Urinary bladder (tissue), 3 donors: ENCODE measurements at regions not wholly inside any gene's neighbourhood (a gene's known extent, or its start where the extent isn't known, plus 50 kb on each side); places are given as distances from the start of the nearest gene placed in this dataset.

Source experiments
- DNase-seq: peaks from one replicate; pipeline ENCODE4 v3.0.0-alpha.2; 2015; ENCODE audit errors: extremely low spot score
- H3K27ac ChIP-seq: one replicate; pipeline ENCODE4 v1.5.1; 2013; ENCODE audit warnings: low read depth, mild to moderate bottlenecking, moderate library complexity
- H3K36me3 ChIP-seq: one replicate; pipeline ENCODE4 v1.6.1; 2013; ENCODE audit warnings: mild to moderate bottlenecking, moderate library complexity; ENCODE audit not compliant: insufficient read depth
- H3K4me1 ChIP-seq: one replicate; pipeline ENCODE4 v1.6.1; 2013; ENCODE audit warnings: mild to moderate bottlenecking, moderate library complexity; ENCODE audit not compliant: insufficient read depth
- H3K4me3 ChIP-seq: one replicate; pipeline ENCODE4 v1.5.1; 2013; ENCODE audit warnings: low read depth, low read length
- WGBS: extraction: QIAGEN DNeasy Blood & Tissue Kit; methylation state at CpG from one replicate; pipeline ENCODE4 v1.1.7; 2013; 5-methylcytosine and 5-hydroxymethylcytosine counted together
- donor health status: healthy with polysubstance abuse.
- donor health status: healthy.

GRCh38 chr12:60093428-60093827 is 497.6 kb downstream of the SLC16A7 start:
- Histone ChIP-seq H3K4me3 (no peak overlapping the region), H3K36me3 (no peaks in the 10 kb centered on the region), H3K27ac (no peak overlapping the region), H3K4me1 (no peaks in the 10 kb centered on the region)
- no peak for DNase-seq

- 57% methylated on average over 1 of the region's 1 CpG for WGBS
- H3K4me1 ChIP-seq: no peaks in the 10 kb centered on the region
- no peak for DNase-seq
- no peak overlapping the region for H3K27ac ChIP-seq
- H3K4me3 ChIP-seq: no peak overlapping the region
- H3K36me3 ChIP-seq: no peaks in the 10 kb centered on the region
Measured at GRCh38 chr12:60094436-60094835, 498.6 kb downstream of the SLC16A7 start.

GRCh38 chr12:60096727-60097126 is 500.9 kb downstream of the SLC16A7 start:
- DNase-seq: no peak
- Histone ChIP-seq H3K4me1 (no peaks in the 10 kb centered on the region), H3K27ac (no peak overlapping the region), H3K36me3 (no peaks in the 10 kb centered on the region), H3K4me3 (no peak overlapping the region)
- WGBS: 90% methylated on average over 4 of the region's 4 CpGs

- H3K4me1 ChIP-seq: no peaks in the 10 kb centered on the region
- H3K36me3 ChIP-seq: no peaks in the 10 kb centered on the region
- 88% methylated on average over 1 of the region's 1 CpG for WGBS
- no peak for DNase-seq
- no peak overlapping the region for H3K27ac ChIP-seq
- no peak overlapping the region for H3K4me3 ChIP-seq
Measured at GRCh38 chr12:60100160-60100559, 504.3 kb downstream of the SLC16A7 start.

GRCh38 chr12:60100852-60101251 is 505.0 kb downstream of the SLC16A7 start:
- Histone ChIP-seq H3K4me1 (no peaks in the 10 kb centered on the region), H3K4me3 (no peak overlapping the region), H3K36me3 (no peaks in the 10 kb centered on the region), H3K27ac (no peak overlapping the region)
- no peak for DNase-seq
- WGBS: 88% methylated on average over 1 of the region's 1 CpG

- no peaks in the 10 kb centered on the region for H3K4me1 ChIP-seq
- H3K27ac ChIP-seq: no peak overlapping the region
Measured at GRCh38 chr12:60101715-60102114, 505.9 kb downstream of the SLC16A7 start.

GRCh38 chr12:60106214-60106613 is 510.4 kb downstream of the SLC16A7 start:
- H3K4me1 ChIP-seq: no peaks in the 10 kb centered on the region
- no peaks in the 10 kb centered on the region for H3K36me3 ChIP-seq
- no peak for DNase-seq
- no peak overlapping the region for H3K4me3 ChIP-seq
- no peak overlapping the region for H3K27ac ChIP-seq
- 25% methylated on average over 1 of the region's 1 CpG for WGBS

More at GRCh38 chr12:60101715-60102114, 505.9 kb downstream of the SLC16A7 start:
- Histone ChIP-seq H3K36me3 (no peaks in the 10 kb centered on the region), H3K4me3 (no peak overlapping the region)
- no peak for DNase-seq

DNA sequence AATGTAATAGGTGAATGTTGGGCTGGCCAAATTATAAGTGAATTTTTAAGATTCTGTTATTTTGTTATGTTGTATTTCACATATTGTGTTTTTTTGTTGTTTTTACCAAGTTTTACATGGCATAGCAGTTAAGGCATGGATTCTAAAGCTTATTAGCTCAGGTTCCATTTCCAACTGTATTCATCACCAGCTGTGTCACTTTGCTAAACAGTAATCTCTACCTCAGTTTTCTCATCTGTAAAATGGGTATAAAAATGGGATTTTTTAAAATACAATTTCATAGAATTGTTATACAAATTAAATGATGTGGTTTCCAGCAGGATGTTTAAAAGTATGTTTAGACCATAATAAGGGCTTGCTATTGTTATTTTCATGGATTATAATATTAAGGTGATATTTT is 512.2 kb downstream of the SLC16A7 start:
- DNase-seq: no peak
- Histone ChIP-seq H3K36me3 (no peaks in the 10 kb centered on the region), H3K4me3 (no peak overlapping the region), H3K4me1 (no peaks in the 10 kb centered on the region), H3K27ac (no peak overlapping the region)

GRCh38 chr12:60112063-60112462 is 516.2 kb downstream of the SLC16A7 start:
- Histone ChIP-seq H3K4me1 (no peaks in the 10 kb centered on the region), H3K4me3 (no peak overlapping the region), H3K36me3 (no peaks in the 10 kb centered on the region), H3K27ac (no peak overlapping the region)
- DNase-seq: no peak
- 83% methylated on average over 2 of the region's 2 CpGs for whole genome bisulfite sequencing

DNA sequence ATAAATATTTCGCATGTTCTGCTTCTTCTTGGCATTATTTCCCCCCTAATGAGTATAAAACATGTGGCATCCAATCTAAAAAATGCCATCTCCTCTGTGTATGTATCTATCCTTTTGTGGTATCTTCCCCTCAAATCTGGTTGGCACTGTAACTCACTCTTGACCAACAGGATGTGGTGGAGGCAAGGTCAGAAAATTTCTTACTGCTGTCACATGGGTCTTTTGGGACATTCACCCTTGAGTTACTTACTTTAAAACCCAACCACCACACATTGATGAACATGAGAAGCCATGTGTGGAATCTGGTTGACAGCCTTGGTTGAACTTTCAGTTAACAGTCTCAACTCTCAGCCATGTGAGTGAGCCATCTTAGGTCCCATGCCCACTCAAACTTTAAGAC is 516.9 kb downstream of the SLC16A7 start:
- WGBS: 56% methylated on average over 1 of the region's 1 CpG
- no peak for DNase-seq
- H3K4me3 ChIP-seq: no peak overlapping the region

DNA sequence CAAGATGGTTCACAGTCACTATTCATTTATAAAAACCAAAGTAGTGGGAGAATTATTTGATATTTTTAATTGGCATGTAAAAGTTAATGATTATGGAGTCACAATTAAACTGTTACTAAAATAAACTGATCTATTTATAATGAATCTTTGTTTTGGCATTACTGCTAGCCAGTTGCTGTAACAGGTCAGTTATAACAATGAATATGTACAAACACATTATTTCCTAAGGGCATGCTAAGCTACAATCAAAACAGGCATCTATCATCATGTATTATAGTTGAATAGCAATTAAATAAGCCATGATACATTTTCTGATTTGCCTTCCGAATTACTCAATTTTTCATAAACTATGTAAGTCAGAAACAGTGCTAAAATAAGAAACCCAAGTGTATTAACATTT is 518.3 kb downstream of the SLC16A7 start:
- no peak for DNase-seq

More for the DNA sequence above, 516.9 kb downstream of the SLC16A7 start:
- Histone ChIP-seq H3K27ac (no peak overlapping the region), H3K36me3 (no peaks in the 10 kb centered on the region), H3K4me1 (no peaks in the 10 kb centered on the region)

DNA sequence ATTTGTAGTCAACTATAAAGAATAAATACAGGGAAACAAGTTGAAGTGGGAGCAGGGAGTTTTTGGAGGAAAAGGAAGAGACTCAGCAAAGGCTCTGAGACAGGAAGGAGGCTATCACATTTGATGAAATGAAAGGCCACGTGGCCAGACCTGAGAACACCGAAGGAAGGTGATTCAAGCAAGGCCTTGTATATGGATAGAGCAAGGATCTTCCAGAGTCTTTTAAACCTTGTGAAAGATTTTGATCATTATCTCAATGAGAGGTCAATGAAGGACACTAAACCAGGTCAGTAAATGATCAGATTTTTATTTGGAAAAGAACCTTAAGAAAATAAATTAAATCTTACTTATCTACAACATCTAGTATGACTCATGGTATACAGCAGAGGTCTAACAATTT is 523.5 kb downstream of the SLC16A7 start:
- no peak for DNase-seq
- no peak overlapping the region for H3K27ac ChIP-seq
- no peaks in the 10 kb centered on the region for H3K4me1 ChIP-seq
- no peaks in the 10 kb centered on the region for H3K36me3 ChIP-seq
- no peak overlapping the region for H3K4me3 ChIP-seq
- WGBS: 65% methylated on average over 2 of the region's 2 CpGs

More for the DNA sequence above, 518.3 kb downstream of the SLC16A7 start:
- no peaks in the 10 kb centered on the region for H3K4me1 ChIP-seq
- H3K27ac ChIP-seq: no peak overlapping the region
- 94% methylated on average over 1 of the region's 1 CpG for WGBS
- H3K36me3 ChIP-seq: no peaks in the 10 kb centered on the region
- H3K4me3 ChIP-seq: no peak overlapping the region

GRCh38 chr12:60120199-60120598 is 524.4 kb downstream of the SLC16A7 start:
- Histone ChIP-seq H3K4me3 (no peak overlapping the region), H3K27ac (no peak overlapping the region), H3K36me3 (no peaks in the 10 kb centered on the region), H3K4me1 (no peaks in the 10 kb centered on the region)
- no peak for DNase-seq
- WGBS: 87% methylated on average over 5 of the region's 5 CpGs

- H3K36me3 ChIP-seq: no peaks in the 10 kb centered on the region
- WGBS: 27% methylated on average over 1 of the region's 1 CpG
- H3K4me1 ChIP-seq: no peaks in the 10 kb centered on the region
- H3K4me3 ChIP-seq: no peak overlapping the region
- H3K27ac ChIP-seq: no peak overlapping the region
- no peak for DNase-seq
Measured at GRCh38 chr12:60123557-60123956, 527.7 kb downstream of the SLC16A7 start.

DNA sequence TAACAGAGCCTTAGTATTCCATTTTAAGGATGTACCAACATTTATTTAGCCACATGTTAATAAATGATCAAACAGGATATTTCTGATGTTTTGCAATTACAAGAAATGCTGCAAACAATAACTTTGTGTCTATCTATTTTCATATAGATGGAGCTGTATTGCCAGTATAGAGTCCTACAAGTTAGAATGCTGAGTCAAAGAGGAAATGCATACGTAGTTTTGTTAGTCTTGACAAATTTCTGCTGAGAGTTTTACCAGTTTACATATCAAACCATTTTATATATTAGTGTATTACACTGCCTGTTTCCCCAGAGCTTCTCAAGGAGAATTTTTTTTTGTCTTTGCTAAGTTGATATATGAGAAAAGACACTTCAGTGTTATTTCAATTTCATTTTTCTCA is 541.7 kb downstream of the SLC16A7 start:
- H3K36me3 ChIP-seq: no peaks in the 10 kb centered on the region

More for the DNA sequence above, 541.7 kb downstream of the SLC16A7 start:
- Histone ChIP-seq H3K4me3 (no peak overlapping the region), H3K27ac (no peak overlapping the region), H3K4me1 (no peaks in the 10 kb centered on the region)
- WGBS: 61% methylated on average over 1 of the region's 1 CpG
- DNase-seq: no peak
